ENCODE measurements at regions not wholly inside any gene's neighbourhood (a gene's known extent, or its start where the extent isn't known, plus 50 kb on each side); places are given as distances from the start of the nearest gene placed in this dataset.

DNA sequence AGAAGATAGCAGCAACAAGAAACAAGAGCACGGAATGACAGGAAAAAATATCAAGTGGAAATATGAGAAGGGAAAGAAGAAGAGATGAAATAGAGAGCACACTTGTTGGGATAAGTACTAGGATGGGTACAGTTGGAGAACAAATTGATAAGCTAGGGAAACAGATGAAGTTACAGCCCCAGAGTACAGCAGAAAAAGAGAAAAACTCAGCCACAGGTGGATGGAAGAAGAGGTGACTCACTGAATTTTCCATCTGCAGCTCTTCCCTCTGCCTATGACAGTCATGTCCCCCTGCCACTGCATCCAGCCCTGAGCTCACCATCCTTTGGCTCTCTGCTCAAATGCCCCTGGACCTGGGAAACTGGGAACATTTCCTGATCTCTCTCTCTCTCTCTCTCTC lies 209.0 kb downstream of the BCOR start:
- TF ChIP-seq, protein P1, sequence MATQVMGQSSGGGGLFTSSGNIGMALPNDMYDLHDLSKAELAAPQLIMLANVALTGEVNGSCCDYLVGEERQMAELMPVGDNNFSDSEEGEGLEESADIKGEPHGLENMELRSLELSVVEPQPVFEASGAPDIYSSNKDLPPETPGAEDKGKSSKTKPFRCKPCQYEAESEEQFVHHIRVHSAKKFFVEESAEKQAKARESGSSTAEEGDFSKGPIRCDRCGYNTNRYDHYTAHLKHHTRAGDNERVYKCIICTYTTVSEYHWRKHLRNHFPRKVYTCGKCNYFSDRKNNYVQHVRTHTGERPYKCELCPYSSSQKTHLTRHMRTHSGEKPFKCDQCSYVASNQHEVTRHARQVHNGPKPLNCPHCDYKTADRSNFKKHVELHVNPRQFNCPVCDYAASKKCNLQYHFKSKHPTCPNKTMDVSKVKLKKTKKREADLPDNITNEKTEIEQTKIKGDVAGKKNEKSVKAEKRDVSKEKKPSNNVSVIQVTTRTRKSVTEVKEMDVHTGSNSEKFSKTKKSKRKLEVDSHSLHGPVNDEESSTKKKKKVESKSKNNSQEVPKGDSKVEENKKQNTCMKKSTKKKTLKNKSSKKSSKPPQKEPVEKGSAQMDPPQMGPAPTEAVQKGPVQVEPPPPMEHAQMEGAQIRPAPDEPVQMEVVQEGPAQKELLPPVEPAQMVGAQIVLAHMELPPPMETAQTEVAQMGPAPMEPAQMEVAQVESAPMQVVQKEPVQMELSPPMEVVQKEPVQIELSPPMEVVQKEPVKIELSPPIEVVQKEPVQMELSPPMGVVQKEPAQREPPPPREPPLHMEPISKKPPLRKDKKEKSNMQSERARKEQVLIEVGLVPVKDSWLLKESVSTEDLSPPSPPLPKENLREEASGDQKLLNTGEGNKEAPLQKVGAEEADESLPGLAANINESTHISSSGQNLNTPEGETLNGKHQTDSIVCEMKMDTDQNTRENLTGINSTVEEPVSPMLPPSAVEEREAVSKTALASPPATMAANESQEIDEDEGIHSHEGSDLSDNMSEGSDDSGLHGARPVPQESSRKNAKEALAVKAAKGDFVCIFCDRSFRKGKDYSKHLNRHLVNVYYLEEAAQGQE (IDR thresholded peaks at IDR 0.05; ENCODE audit: low read depth), result no peak
- TF ChIP-seq RAD21 (IDR thresholded peaks at IDR 0.05; ENCODE audit: low read depth) (no peak), YY1 (IDR thresholded peaks at IDR 0.05; ENCODE audit: low read depth) (no peak)
- TF ChIP-seq, protein P2, sequence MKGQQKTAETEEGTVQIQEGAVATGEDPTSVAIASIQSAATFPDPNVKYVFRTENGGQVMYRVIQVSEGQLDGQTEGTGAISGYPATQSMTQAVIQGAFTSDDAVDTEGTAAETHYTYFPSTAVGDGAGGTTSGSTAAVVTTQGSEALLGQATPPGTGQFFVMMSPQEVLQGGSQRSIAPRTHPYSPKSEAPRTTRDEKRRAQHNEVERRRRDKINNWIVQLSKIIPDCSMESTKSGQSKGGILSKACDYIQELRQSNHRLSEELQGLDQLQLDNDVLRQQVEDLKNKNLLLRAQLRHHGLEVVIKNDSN (IDR thresholded peaks at IDR 0.05), result no peak

All from Ishikawa (cell line).